ENCODE measurements at regions not wholly inside any gene's neighbourhood (a gene's known extent, or its start where the extent isn't known, plus 50 kb on each side); places are given as distances from the start of the nearest gene placed in this dataset.
"Not testable (repeated sequence)": the region's sequence is repeated elsewhere in the genome, so short reads cannot be mapped to it uniquely, and the experiment has no call there.

- no peak for DNase-seq
Observed at GRCh38 chr3:674116-674515, 418.7 kb upstream of the CNTN6 start.

GRCh38 chr3:675846-676245 is 417.0 kb upstream of the CNTN6 start:
- peak; percentile 15 for DNase-seq

GRCh38 chr3:683770-684169 is 409.1 kb upstream of the CNTN6 start:
- no peak for DNase-seq

GRCh38 chr3:690770-691169 is 402.1 kb upstream of the CNTN6 start:
- DNase-seq: no peak

- no peak for DNase-seq
Observed at GRCh38 chr3:700514-700913, 392.3 kb upstream of the CNTN6 start.

GRCh38 chr3:707041-707440 is 385.8 kb upstream of the CNTN6 start:
- DNase-seq: no peak

- no peak for DNase-seq
Observed at GRCh38 chr3:713006-713621, 379.7 kb upstream of the CNTN6 start.

GRCh38 chr3:713947-714620 is 378.7 kb upstream of the CNTN6 start:
- no peak for DNase-seq

- DNase-seq: no peak
Observed at GRCh38 chr3:721086-721485, 371.7 kb upstream of the CNTN6 start.

- DNase-seq: no peak
Observed at GRCh38 chr3:732326-732928, 360.4 kb upstream of the CNTN6 start.

- DNase-seq: no peak
Observed at GRCh38 chr3:733313-733712, 359.5 kb upstream of the CNTN6 start.

GRCh38 chr3:757711-758110 is 335.1 kb upstream of the CNTN6 start:
- DNase-seq: no peak

GRCh38 chr3:759106-759505 is 333.7 kb upstream of the CNTN6 start:
- DNase-seq: no peak

- not testable (repeated sequence) for DNase-seq
Observed at GRCh38 chr3:773433-773832, 319.4 kb upstream of the CNTN6 start.

- DNase-seq: no peak
Observed at GRCh38 chr3:775178-775880, 317.5 kb upstream of the CNTN6 start.

- DNase-seq: no peak
Observed at GRCh38 chr3:780505-780904, 312.3 kb upstream of the CNTN6 start.

- no peak for DNase-seq
Observed at GRCh38 chr3:791442-791841, 301.4 kb upstream of the CNTN6 start.

GRCh38 chr3:792630-793029 is 300.2 kb upstream of the CNTN6 start:
- no peak for DNase-seq

- DNase-seq: no peak
Observed at GRCh38 chr3:804211-804610, 288.6 kb upstream of the CNTN6 start.

GRCh38 chr3:805326-805725 is 287.5 kb upstream of the CNTN6 start:
- DNase-seq: no peak

GRCh38 chr3:806006-806405 is 286.8 kb upstream of the CNTN6 start:
- DNase-seq: no peak

- no peak for DNase-seq
Observed at GRCh38 chr3:816605-817004, 276.2 kb upstream of the CNTN6 start.

GRCh38 chr3:834679-835078 is 258.1 kb upstream of the CNTN6 start:
- no peak for DNase-seq

GRCh38 chr3:835096-835495 is 257.7 kb upstream of the CNTN6 start:
- no peak for DNase-seq
